ENCODE measurements at regions not wholly inside any gene's neighbourhood (a gene's known extent, or its start where the extent isn't known, plus 50 kb on each side); places are given as distances from the start of the nearest gene placed in this dataset.

DNA sequence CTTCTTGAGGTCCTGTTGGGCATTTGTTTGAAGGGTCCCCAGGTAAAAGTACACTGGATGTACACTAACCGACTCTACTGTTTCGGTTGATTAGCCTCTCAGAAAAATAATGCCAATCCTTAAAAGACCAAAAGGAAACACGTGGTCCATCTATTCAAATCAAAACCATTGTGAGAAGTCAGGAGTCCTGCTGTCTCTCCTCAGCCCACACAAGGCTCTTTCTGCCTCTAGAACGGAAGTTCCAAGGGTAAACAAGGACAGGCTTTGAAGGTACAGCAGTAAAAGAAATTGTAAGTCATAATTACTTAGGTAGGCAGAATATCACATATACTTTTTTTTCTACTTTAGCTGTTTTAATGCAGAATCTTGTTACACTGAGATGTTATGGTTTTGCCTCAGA is 71.7 kb upstream of the TPK1 start:
- TF ChIP-seq, protein P1, sequence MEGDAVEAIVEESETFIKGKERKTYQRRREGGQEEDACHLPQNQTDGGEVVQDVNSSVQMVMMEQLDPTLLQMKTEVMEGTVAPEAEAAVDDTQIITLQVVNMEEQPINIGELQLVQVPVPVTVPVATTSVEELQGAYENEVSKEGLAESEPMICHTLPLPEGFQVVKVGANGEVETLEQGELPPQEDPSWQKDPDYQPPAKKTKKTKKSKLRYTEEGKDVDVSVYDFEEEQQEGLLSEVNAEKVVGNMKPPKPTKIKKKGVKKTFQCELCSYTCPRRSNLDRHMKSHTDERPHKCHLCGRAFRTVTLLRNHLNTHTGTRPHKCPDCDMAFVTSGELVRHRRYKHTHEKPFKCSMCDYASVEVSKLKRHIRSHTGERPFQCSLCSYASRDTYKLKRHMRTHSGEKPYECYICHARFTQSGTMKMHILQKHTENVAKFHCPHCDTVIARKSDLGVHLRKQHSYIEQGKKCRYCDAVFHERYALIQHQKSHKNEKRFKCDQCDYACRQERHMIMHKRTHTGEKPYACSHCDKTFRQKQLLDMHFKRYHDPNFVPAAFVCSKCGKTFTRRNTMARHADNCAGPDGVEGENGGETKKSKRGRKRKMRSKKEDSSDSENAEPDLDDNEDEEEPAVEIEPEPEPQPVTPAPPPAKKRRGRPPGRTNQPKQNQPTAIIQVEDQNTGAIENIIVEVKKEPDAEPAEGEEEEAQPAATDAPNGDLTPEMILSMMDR (IDR thresholded peaks at IDR 0.05; ENCODE audit: low read depth, low read length) = no peak
- no peak for TF ChIP-seq POLR2A (IDR thresholded peaks at IDR 0.05; ENCODE audit: extremely low read depth, insufficient read length)
- no peak for TF ChIP-seq MYC (IDR thresholded peaks at IDR 0.05; ENCODE audit: low read depth, low read length)
- TF ChIP-seq, protein P2, sequence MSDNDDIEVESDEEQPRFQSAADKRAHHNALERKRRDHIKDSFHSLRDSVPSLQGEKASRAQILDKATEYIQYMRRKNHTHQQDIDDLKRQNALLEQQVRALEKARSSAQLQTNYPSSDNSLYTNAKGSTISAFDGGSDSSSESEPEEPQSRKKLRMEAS (IDR thresholded peaks at IDR 0.05; ENCODE audit: low read depth, low read length) = no peak

All from NB4 (cell line).